ENCODE measurements at regions not wholly inside any gene's neighbourhood (a gene's known extent, or its start where the extent isn't known, plus 50 kb on each side); places are given as distances from the start of the nearest gene placed in this dataset.

- Histone ChIP-seq H3K27me3 (ENCODE audit: insufficient read depth, low read depth) (no peaks in the 10 kb centered on the region), H3K4me3 (IDR thresholded peaks at IDR 0.05; ENCODE audit: insufficient read depth, low read depth, low read length) (no peak overlapping the region), H4K20me1 (ENCODE audit: insufficient read depth) (no peaks in the 10 kb centered on the region), H3K27ac (no peak overlapping the region), H2AFZ (ENCODE audit: low read depth) (no peak overlapping the region), H3K79me2 (ENCODE audit: insufficient read depth, low read depth) (no peaks in the 10 kb centered on the region), H3K4me1 (ENCODE audit: low read depth, poor library complexity, severe bottlenecking) (peaks cover 5% of the 10 kb centered on the region), H3K9ac (no peak overlapping the region), H3K36me3 (ENCODE audit: insufficient read depth) (no peaks in the 10 kb centered on the region), H3K4me2 (no peak overlapping the region)
- TF ChIP-seq CTCF (conservative IDR thresholded peaks at IDR 0.05; ENCODE audit: low read depth, low read length) = no peak
These were observed 120.8 kb upstream of the MEIS2 start for GRCh38 chr15:37220949-37221670.

- no peaks in the 10 kb centered on the region for H3K4me1 ChIP-seq (ENCODE audit: low read depth, poor library complexity, severe bottlenecking)
- no peaks in the 10 kb centered on the region for H3K79me2 ChIP-seq (ENCODE audit: insufficient read depth, low read depth)
- H2AFZ ChIP-seq (ENCODE audit: low read depth) = no peak overlapping the region
- no peak overlapping the region for H3K9ac ChIP-seq
- no peak for TF ChIP-seq CTCF (conservative IDR thresholded peaks at IDR 0.05; ENCODE audit: low read depth, low read length)
- H3K4me2 ChIP-seq = no peak overlapping the region
- no peaks in the 10 kb centered on the region for H3K27me3 ChIP-seq (ENCODE audit: insufficient read depth, low read depth)
- H3K36me3 ChIP-seq (ENCODE audit: insufficient read depth) = no peaks in the 10 kb centered on the region
- no peaks in the 10 kb centered on the region for H4K20me1 ChIP-seq (ENCODE audit: insufficient read depth)
- H3K4me3 ChIP-seq (IDR thresholded peaks at IDR 0.05; ENCODE audit: insufficient read depth, low read depth, low read length) = no peak overlapping the region
- H3K27ac ChIP-seq = no peak overlapping the region
These were observed 121.4 kb upstream of the MEIS2 start for GRCh38 chr15:37221671-37222145.

GRCh38 chr15:37223089-37223488 is 122.7 kb upstream of the MEIS2 start:
- H3K27ac ChIP-seq = no peak overlapping the region
- no peak overlapping the region for H2AFZ ChIP-seq (ENCODE audit: low read depth)
- no peaks in the 10 kb centered on the region for H3K27me3 ChIP-seq (ENCODE audit: insufficient read depth, low read depth)
- H3K4me3 ChIP-seq (IDR thresholded peaks at IDR 0.05; ENCODE audit: insufficient read depth, low read depth, low read length) = no peak overlapping the region
- no peak overlapping the region for H3K4me2 ChIP-seq
- H3K79me2 ChIP-seq (ENCODE audit: insufficient read depth, low read depth) = no peaks in the 10 kb centered on the region
- no peak overlapping the region for H3K9ac ChIP-seq
- H4K20me1 ChIP-seq (ENCODE audit: insufficient read depth) = no peaks in the 10 kb centered on the region
- H3K4me1 ChIP-seq (ENCODE audit: low read depth, poor library complexity, severe bottlenecking) = no peaks in the 10 kb centered on the region
- no peaks in the 10 kb centered on the region for H3K36me3 ChIP-seq (ENCODE audit: insufficient read depth)
- TF ChIP-seq CTCF (conservative IDR thresholded peaks at IDR 0.05; ENCODE audit: low read depth, low read length) = no peak

- Histone ChIP-seq H3K4me1 (ENCODE audit: low read depth, poor library complexity, severe bottlenecking) (no peaks in the 10 kb centered on the region), H3K27ac (no peak overlapping the region), H3K27me3 (ENCODE audit: insufficient read depth, low read depth) (no peaks in the 10 kb centered on the region), H2AFZ (ENCODE audit: low read depth) (no peak overlapping the region), H3K36me3 (ENCODE audit: insufficient read depth) (no peaks in the 10 kb centered on the region), H3K79me2 (ENCODE audit: insufficient read depth, low read depth) (no peaks in the 10 kb centered on the region), H3K4me2 (no peak overlapping the region), H3K4me3 (IDR thresholded peaks at IDR 0.05; ENCODE audit: insufficient read depth, low read depth, low read length) (no peak overlapping the region), H4K20me1 (ENCODE audit: insufficient read depth) (no peaks in the 10 kb centered on the region), H3K9ac (no peak overlapping the region)
- TF ChIP-seq CTCF (conservative IDR thresholded peaks at IDR 0.05; ENCODE audit: low read depth, low read length) = no peak
These were observed 129.7 kb upstream of the MEIS2 start for GRCh38 chr15:37229855-37230619.

Data from KMS-11 (cell line).